ENCODE measurements at regions not wholly inside any gene's neighbourhood (a gene's known extent, or its start where the extent isn't known, plus 50 kb on each side); places are given as distances from the start of the nearest gene placed in this dataset.

DNA sequence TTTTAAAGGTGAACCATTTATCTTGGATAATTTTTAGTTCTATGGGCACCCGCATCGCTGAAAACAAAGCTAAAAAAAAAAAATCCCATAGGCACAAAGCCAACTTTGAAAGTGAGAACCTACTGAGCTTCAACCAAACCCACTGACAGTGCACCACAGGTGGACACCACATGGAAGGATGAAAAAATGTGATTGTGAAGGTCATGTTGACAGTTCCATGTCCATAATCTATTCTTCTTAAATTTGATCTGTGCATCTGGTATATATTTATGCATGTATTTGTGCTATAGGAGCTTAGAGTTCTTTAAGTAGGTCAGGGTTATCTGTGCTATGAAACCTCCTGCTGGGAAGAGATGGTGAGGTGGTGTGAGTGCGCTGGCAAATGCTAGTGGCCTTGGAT, 374.3 kb downstream of the SPRY1 start:
- no peaks in the 10 kb centered on the region for H3K36me3 ChIP-seq (replicated peaks in 1 of 2; ENCODE audit: control insufficient read depth in 1 of 2, insufficient read depth in 2 of 2, low read length in 1 of 2)
- H3K27ac ChIP-seq (ENCODE audit: low read depth in 2 of 2, low read length in 1 of 2): no peak overlapping the region
- no peak overlapping the region for H2AFZ ChIP-seq (ENCODE audit: low read depth)
- H3K27me3 ChIP-seq (ENCODE audit: insufficient read depth): no peaks in the 10 kb centered on the region
- POLR2A ChIA-PET: no interaction called here
- no peaks in the 10 kb centered on the region for H3K4me1 ChIP-seq (ENCODE audit: control insufficient read depth in 1 of 2, insufficient read depth in 2 of 2, low read depth in 1 of 2, low read length in 1 of 2)
- no peaks in the 10 kb centered on the region for H3K9me3 ChIP-seq
- no peak overlapping the region for H3K4me3 ChIP-seq (ENCODE audit: low read depth in 2 of 2, low read length in 1 of 2)
- CTCF ChIA-PET: no interaction called here
- 95% methylated on average over 3 of the region's 3 CpGs for WGBS (ENCODE audit: low lambda C conversion rate)
- no peaks in the 10 kb centered on the region for H4K20me1 ChIP-seq (ENCODE audit: insufficient read depth)
- H3K9me2 ChIP-seq: no peaks in the 10 kb centered on the region
- H3K9ac ChIP-seq: no peak overlapping the region
- no peak overlapping the region for H3K4me2 ChIP-seq
- TF ChIP-seq MAX (IDR thresholded peaks at IDR 0.05; ENCODE audit: low read depth) (no peak), GABPA (IDR thresholded peaks at IDR 0.05; ENCODE audit: low read depth) (no peak), CTCF (IDR thresholded peaks at IDR 0.05) (no peak), RFX5 (IDR thresholded peaks at IDR 0.05; ENCODE audit: low read length) (no peak), JUND (IDR thresholded peaks at IDR 0.05) (no peak), PBX3 (IDR thresholded peaks at IDR 0.05) (no peak), ELF1 (IDR thresholded peaks at IDR 0.05) (no peak)
- TF ChIP-seq, protein P1, sequence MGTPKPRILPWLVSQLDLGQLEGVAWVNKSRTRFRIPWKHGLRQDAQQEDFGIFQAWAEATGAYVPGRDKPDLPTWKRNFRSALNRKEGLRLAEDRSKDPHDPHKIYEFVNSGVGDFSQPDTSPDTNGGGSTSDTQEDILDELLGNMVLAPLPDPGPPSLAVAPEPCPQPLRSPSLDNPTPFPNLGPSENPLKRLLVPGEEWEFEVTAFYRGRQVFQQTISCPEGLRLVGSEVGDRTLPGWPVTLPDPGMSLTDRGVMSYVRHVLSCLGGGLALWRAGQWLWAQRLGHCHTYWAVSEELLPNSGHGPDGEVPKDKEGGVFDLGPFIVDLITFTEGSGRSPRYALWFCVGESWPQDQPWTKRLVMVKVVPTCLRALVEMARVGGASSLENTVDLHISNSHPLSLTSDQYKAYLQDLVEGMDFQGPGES (IDR thresholded peaks at IDR 0.05; ENCODE audit: low read depth, low read length): no peak
- DNase-seq: no peak
- H3F3A ChIP-seq (replicated peaks; ENCODE audit: insufficient read depth): no peaks in the 10 kb centered on the region
- no peaks in the 10 kb centered on the region for H3K79me2 ChIP-seq (ENCODE audit: insufficient read depth)

- Histone ChIP-seq H3K4me1 (ENCODE audit: control insufficient read depth in 1 of 2, insufficient read depth in 2 of 2, low read depth in 1 of 2, low read length in 1 of 2) (no peaks in the 10 kb centered on the region), H3K4me2 (no peak overlapping the region), H3K79me2 (ENCODE audit: insufficient read depth) (no peaks in the 10 kb centered on the region), H3K27ac (ENCODE audit: low read depth in 2 of 2, low read length in 1 of 2) (no peak overlapping the region), H4K20me1 (ENCODE audit: insufficient read depth) (no peaks in the 10 kb centered on the region), H3F3A (replicated peaks; ENCODE audit: insufficient read depth) (no peaks in the 10 kb centered on the region), H3K9ac (no peak overlapping the region), H2AFZ (ENCODE audit: low read depth) (no peak overlapping the region), H3K9me3 (no peaks in the 10 kb centered on the region), H3K9me2 (no peaks in the 10 kb centered on the region), H3K27me3 (ENCODE audit: insufficient read depth) (no peaks in the 10 kb centered on the region), H3K36me3 (replicated peaks in 1 of 2; ENCODE audit: control insufficient read depth in 1 of 2, insufficient read depth in 2 of 2, low read length in 1 of 2) (no peaks in the 10 kb centered on the region), H3K4me3 (ENCODE audit: low read depth in 2 of 2, low read length in 1 of 2) (no peak overlapping the region)
- ChIA-PET CTCF (no interaction called here), POLR2A (no interaction called here)
- DNase-seq: no peak
- TF ChIP-seq RXRA (IDR thresholded peaks at IDR 0.05; ENCODE audit: borderline replicate concordance, low read depth) (no peak), USF2 (IDR thresholded peaks at IDR 0.05; ENCODE audit: borderline replicate concordance, low read depth, low read length) (no peak), JUND (IDR thresholded peaks at IDR 0.05) (no peak)
- 100% methylated on average over 1 of the region's 1 CpG for WGBS (ENCODE audit: low lambda C conversion rate)
These were observed 379.7 kb downstream of the SPRY1 start for GRCh38 chr4:123776267-123776666.

Data from SK-N-SH (cell line).